Dermis microvascular lymphatic vessel endothelial cell (primary cell): ENCODE measurements at regions not wholly inside any gene's neighbourhood (a gene's known extent, or its start where the extent isn't known, plus 50 kb on each side); places are given as distances from the start of the nearest gene placed in this dataset.

Experiments used
- DNase-seq, 2 donors: peaks; one replicate each; pipeline versions ENCODE4 v3.0.0 to v3.0.0-alpha.2; 2010; ENCODE audit warnings: low read depth in 2 of 2

DNA sequence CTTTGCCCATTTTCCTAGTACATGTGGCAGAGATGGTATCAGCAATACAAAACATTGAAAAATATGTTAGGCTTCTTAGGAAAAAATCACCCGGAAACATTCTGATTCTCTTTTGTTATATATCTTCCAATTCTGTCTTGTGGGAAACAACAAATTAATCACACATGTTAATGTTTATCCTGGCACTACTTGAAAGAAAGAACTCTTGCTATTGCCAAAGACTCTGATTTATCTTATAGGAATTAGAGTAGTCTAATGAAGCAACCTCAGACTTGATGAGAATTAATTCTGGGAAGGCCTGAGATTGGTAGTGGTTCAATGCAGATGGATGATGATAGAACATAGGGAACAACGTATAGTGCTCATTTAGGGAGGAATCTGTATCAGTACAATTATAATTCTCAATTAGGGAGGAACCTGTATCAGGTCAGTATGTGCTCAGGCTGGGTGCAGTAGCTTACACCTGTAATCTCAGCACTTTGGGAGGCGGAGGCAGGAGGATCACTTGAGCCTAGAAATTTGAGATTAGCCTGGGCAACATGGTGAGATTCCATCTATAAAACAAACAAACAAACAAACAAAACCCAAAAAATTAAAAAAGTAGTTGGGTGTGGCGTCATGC is 50.7 kb downstream of the TAS2R16 start:
- peak in 1 of 2 donors; percentile 7 for DNase-seq

DNA sequence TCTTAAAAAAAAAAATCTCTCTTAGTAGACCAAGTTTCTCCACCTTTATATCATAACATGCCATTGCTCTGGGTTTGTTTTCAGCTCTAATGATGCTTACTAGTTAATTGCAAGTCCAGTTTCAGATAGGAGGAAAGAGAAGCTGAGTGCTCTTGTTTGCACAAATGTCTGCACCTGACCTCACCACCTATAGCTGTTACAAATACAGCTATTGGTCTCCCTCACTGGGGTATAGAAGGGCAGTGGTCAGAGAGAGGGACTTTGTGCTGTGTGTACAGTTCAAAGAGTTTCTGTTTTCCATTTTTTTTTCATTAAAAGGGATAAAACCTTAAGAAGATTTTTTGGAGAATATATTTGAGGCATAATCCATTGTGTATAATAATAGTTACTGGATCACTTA is 52.7 kb downstream of the TAS2R16 start:
- no peak for DNase-seq

DNA sequence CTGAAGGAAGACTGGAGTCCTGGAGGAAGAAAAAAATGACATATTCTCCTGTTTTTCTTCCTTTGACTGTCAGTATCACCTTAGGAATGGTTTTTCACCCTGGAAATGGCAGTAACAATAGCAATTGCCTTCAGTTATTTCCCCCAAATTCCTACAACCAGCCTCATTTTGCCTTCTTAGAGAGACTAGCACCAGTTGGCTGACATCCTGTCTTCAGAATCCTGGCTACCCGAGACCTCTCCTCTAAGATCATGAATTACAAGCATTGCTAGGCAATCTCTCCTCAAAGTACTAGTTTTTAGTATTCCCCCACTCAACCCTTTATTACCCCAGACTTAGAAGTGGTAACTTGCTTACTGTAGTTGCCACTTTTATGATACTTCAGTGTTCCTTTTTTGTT is 53.4 kb downstream of the TAS2R16 start:
- DNase-seq = no peak
